ENCODE measurements at regions not wholly inside any gene's neighbourhood (a gene's known extent, or its start where the extent isn't known, plus 50 kb on each side); places are given as distances from the start of the nearest gene placed in this dataset.

DNA sequence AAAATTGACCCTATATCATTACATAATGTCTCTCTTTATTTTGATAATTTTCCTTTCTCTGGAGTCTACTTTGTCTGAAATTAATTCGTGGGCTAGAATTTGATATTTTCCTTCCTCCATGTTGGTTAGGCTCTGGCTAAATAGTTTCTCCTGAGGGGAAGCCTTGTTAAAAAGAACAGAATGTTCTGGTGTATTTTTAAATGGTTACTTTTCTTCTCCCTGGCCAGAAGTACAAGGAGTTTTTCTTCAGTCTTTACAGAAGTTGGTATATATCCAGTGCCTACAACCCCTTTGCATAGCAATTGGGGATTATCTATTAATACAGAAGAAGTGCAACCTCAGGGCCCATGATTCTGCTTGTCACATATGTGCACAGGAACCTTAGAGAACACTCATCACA, 185.6 kb upstream of the RAB4A start:
- no peak for DNase-seq (ENCODE audit: low spot score)
- Mint-ChIP-seq H3K9me3 (ENCODE audit: unreplicated experiment) (peaks cover 14% of the 10 kb centered on the region), H3K36me3 (ENCODE audit: low read depth, unreplicated experiment) (peaks cover 9% of the 10 kb centered on the region), H3K4me3 (ENCODE audit: unreplicated experiment) (no peak overlapping the region), H3K27me3 (ENCODE audit: unreplicated experiment) (no peaks in the 10 kb centered on the region), H3K4me1 (ENCODE audit: unreplicated experiment) (no peaks in the 10 kb centered on the region), H3K27ac (ENCODE audit: unreplicated experiment) (no peak overlapping the region)
- TF ChIP-seq, protein P1, sequence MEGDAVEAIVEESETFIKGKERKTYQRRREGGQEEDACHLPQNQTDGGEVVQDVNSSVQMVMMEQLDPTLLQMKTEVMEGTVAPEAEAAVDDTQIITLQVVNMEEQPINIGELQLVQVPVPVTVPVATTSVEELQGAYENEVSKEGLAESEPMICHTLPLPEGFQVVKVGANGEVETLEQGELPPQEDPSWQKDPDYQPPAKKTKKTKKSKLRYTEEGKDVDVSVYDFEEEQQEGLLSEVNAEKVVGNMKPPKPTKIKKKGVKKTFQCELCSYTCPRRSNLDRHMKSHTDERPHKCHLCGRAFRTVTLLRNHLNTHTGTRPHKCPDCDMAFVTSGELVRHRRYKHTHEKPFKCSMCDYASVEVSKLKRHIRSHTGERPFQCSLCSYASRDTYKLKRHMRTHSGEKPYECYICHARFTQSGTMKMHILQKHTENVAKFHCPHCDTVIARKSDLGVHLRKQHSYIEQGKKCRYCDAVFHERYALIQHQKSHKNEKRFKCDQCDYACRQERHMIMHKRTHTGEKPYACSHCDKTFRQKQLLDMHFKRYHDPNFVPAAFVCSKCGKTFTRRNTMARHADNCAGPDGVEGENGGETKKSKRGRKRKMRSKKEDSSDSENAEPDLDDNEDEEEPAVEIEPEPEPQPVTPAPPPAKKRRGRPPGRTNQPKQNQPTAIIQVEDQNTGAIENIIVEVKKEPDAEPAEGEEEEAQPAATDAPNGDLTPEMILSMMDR (IDR thresholded peaks at IDR 0.05; ENCODE audit: unreplicated experiment): no peak

DNA sequence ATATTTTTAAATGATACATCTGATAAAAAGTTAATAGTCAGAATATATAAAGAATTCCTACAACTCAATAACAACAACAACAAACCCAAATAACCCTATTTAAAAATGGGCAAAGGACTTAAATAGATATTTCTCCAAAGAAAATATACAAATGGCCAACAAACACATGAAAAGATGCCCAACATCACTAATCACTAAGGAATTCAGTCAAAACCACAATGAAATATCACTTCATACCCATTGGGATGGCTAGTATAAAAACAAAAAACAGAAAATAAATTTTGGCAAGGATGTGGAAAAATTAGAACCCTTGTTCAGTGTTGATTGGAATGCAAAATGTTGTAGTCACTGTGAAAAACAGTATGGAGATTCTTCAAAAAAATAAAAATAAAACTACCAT, 184.8 kb upstream of the RAB4A start:
- DNase-seq (ENCODE audit: low spot score): no peak
- Mint-ChIP-seq H3K27me3 (ENCODE audit: unreplicated experiment) (no peaks in the 10 kb centered on the region), H3K9me3 (ENCODE audit: unreplicated experiment) (peaks cover 14% of the 10 kb centered on the region), H3K4me3 (ENCODE audit: unreplicated experiment) (no peak overlapping the region), H3K27ac (ENCODE audit: unreplicated experiment) (no peak overlapping the region), H3K4me1 (ENCODE audit: unreplicated experiment) (no peaks in the 10 kb centered on the region), H3K36me3 (ENCODE audit: low read depth, unreplicated experiment) (peaks cover 9% of the 10 kb centered on the region)
- TF ChIP-seq, protein P1 (IDR thresholded peaks at IDR 0.05; ENCODE audit: unreplicated experiment): no peak

DNA sequence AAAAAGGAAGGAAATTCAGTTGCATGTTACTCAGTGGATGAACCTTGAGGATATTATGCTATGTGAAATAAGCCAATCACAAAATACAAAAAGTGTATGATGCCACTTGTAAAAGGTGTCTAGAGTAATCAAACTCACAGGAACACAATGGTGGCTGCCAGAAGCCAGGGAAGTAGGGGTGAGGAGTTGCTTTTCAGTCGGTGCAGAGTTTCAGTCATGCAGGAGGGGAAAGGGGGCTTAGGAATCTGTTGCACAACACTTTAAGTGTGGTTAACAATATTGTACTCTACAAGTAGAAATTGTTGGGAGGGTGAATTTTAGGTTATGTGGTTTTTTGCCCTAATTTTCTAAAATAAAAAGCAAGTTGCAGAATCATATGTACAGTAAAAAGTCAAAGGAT, 184.2 kb upstream of the RAB4A start:
- Mint-ChIP-seq H3K9me3 (ENCODE audit: unreplicated experiment) (peaks cover 12% of the 10 kb centered on the region), H3K4me3 (ENCODE audit: unreplicated experiment) (no peak overlapping the region), H3K27me3 (ENCODE audit: unreplicated experiment) (no peaks in the 10 kb centered on the region), H3K27ac (ENCODE audit: unreplicated experiment) (no peak overlapping the region), H3K36me3 (ENCODE audit: low read depth, unreplicated experiment) (peaks cover 5% of the 10 kb centered on the region), H3K4me1 (ENCODE audit: unreplicated experiment) (no peaks in the 10 kb centered on the region)
- TF ChIP-seq, protein P1 (IDR thresholded peaks at IDR 0.05; ENCODE audit: unreplicated experiment): no peak
- DNase-seq (ENCODE audit: low spot score): no peak

DNA sequence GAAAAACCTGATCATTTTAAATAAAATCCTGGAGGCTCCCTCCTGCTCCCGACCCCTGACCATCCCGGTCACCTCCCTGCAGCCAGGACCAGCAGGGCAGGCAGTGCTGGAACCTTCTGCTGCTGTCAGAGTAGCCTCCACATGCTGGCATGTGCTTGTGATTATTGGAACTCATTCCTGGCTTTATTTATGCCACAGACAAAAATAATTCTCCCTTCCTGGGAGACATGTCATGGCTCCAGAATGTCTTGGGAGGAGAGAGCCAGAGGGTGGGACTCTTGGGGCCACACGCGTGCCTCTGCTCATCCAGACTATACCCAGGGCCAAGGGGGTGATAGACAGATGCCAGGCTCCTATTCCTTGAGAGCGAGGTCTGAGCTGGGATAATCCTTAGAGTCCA, 183.6 kb upstream of the RAB4A start:
- Mint-ChIP-seq H3K36me3 (ENCODE audit: low read depth, unreplicated experiment) (peaks cover 3% of the 10 kb centered on the region), H3K4me1 (ENCODE audit: unreplicated experiment) (no peaks in the 10 kb centered on the region), H3K4me3 (ENCODE audit: unreplicated experiment) (no peak overlapping the region), H3K27me3 (ENCODE audit: unreplicated experiment) (no peaks in the 10 kb centered on the region), H3K9me3 (ENCODE audit: unreplicated experiment) (peaks cover 8% of the 10 kb centered on the region), H3K27ac (ENCODE audit: unreplicated experiment) (no peak overlapping the region)
- TF ChIP-seq, protein P1 (IDR thresholded peaks at IDR 0.05; ENCODE audit: unreplicated experiment): no peak
- no peak for DNase-seq (ENCODE audit: low spot score)

DNA sequence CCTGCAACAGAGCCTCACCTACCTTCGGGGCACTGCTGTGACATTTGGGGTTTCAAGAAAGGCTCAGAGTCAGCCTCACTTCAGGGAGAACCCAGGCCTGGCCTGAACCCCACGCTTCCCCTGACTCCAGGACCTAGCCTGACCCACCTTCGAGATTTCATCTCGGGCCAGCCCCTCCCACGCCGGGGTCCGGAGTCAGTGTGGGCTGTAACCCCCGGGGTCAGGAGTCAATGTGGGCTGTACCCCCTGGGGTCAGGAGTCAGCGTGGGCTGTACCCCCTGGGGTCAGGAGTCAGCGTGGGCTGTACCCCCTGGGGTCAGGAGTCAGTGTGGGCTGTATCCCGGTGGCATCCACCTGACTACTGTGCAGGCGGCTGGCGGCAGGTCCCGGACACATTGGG, 183.0 kb upstream of the RAB4A start:
- H3K4me3 Mint-ChIP-seq (ENCODE audit: unreplicated experiment): no peak overlapping the region
- H3K36me3 Mint-ChIP-seq (ENCODE audit: low read depth, unreplicated experiment): no peaks in the 10 kb centered on the region
- peaks cover 2% of the 10 kb centered on the region for H3K9me3 Mint-ChIP-seq (ENCODE audit: unreplicated experiment)
- H3K4me1 Mint-ChIP-seq (ENCODE audit: unreplicated experiment): peaks cover 5% of the 10 kb centered on the region
- no peak overlapping the region for H3K27ac Mint-ChIP-seq (ENCODE audit: unreplicated experiment)
- TF ChIP-seq, protein P1 (IDR thresholded peaks at IDR 0.05; ENCODE audit: unreplicated experiment): no peak
- H3K27me3 Mint-ChIP-seq (ENCODE audit: unreplicated experiment): no peaks in the 10 kb centered on the region
- no peak for DNase-seq (ENCODE audit: low spot score)

Measured in endothelial cell (in vitro differentiated cells).